ENCODE measurements at regions not wholly inside any gene's neighbourhood (a gene's known extent, or its start where the extent isn't known, plus 50 kb on each side); places are given as distances from the start of the nearest gene placed in this dataset.

DNA sequence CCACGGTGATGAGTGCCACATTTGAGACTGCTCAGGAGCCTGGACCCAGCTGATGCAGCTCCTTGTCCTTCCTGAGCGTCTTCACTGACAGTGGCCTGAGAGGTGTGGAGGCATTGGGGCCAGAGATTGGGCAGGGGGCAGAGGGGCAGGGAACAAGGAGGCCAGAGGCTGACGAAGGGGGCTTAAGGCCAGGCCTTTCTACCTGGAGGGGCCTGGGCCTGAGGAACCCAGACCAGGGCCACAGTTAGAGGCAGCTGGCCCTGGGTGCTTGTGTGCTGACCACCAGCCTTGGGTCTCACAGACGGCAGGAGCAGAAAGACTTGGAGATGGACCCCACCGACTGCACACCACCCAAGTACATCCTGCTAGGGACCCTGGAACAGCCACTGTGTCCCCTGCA is 168.2 kb upstream of the ZNF267 start:
- Histone ChIP-seq H4K20me1 (ENCODE audit: low read depth, low read length) (peaks cover 6% of the 10 kb centered on the region; the same call in 1 of the 2 replicates), H3F3A (ENCODE audit: insufficient read depth) (no peaks in the 10 kb centered on the region), H3K79me2 (ENCODE audit: insufficient read depth, low read length) (peaks cover 23% of the 10 kb centered on the region), H3K4me3 (ENCODE audit: insufficient read depth, low read length, poor library complexity, severe bottlenecking) (no peak overlapping the region), H3K27me3 (ENCODE audit: low read length) (no peaks in the 10 kb centered on the region), H3K9me2 (replicated peaks; ENCODE audit: insufficient read depth, low read length) (no peaks in the 10 kb centered on the region), H2AFZ (ENCODE audit: low read depth, low read length, severe bottlenecking) (no peak overlapping the region), H3K9ac (ENCODE audit: low read length) (no peak overlapping the region), H3K9me3 (ENCODE audit: insufficient read depth, low read length) (no peaks in the 10 kb centered on the region), H3K4me2 (ENCODE audit: low read depth, low read length, poor library complexity, severe bottlenecking) (no peak overlapping the region), H3K36me3 (ENCODE audit: low read length) (no peaks in the 10 kb centered on the region), H3K27ac (ENCODE audit: low read depth, low read length) (no peak overlapping the region)
- TF ChIP-seq CTCF (IDR thresholded peaks at IDR 0.05; ENCODE audit: insufficient read depth, low read length, poor library complexity, severe bottlenecking) (no peak), EZH2phosphoT487 (conservative IDR thresholded peaks at IDR 0.05; ENCODE audit: low read length) (no peak)

GRCh38 chr16:31706318-31706717 is 167.3 kb upstream of the ZNF267 start:
- TF ChIP-seq CTCF (IDR thresholded peaks at IDR 0.05; ENCODE audit: insufficient read depth, low read length, poor library complexity, severe bottlenecking) (no peak), EZH2phosphoT487 (conservative IDR thresholded peaks at IDR 0.05; ENCODE audit: low read length) (no peak)
- peaks cover 3% of the 10 kb centered on the region; the same call in 1 of the 2 replicates for H4K20me1 ChIP-seq (ENCODE audit: low read depth, low read length)
- H3K4me2 ChIP-seq (ENCODE audit: low read depth, low read length, poor library complexity, severe bottlenecking) = no peak overlapping the region
- H2AFZ ChIP-seq (ENCODE audit: low read depth, low read length, severe bottlenecking) = no peak overlapping the region
- H3K27me3 ChIP-seq (ENCODE audit: low read length) = no peaks in the 10 kb centered on the region
- H3K27ac ChIP-seq (ENCODE audit: low read depth, low read length) = no peak overlapping the region
- H3F3A ChIP-seq (ENCODE audit: insufficient read depth) = no peaks in the 10 kb centered on the region
- peaks cover 14% of the 10 kb centered on the region for H3K79me2 ChIP-seq (ENCODE audit: insufficient read depth, low read length)
- no peaks in the 10 kb centered on the region for H3K9me2 ChIP-seq (replicated peaks; ENCODE audit: insufficient read depth, low read length)
- H3K4me3 ChIP-seq (ENCODE audit: insufficient read depth, low read length, poor library complexity, severe bottlenecking) = no peak overlapping the region
- H3K9ac ChIP-seq (ENCODE audit: low read length) = no peak overlapping the region
- H3K36me3 ChIP-seq (ENCODE audit: low read length) = no peaks in the 10 kb centered on the region
- no peaks in the 10 kb centered on the region for H3K9me3 ChIP-seq (ENCODE audit: insufficient read depth, low read length)

DNA sequence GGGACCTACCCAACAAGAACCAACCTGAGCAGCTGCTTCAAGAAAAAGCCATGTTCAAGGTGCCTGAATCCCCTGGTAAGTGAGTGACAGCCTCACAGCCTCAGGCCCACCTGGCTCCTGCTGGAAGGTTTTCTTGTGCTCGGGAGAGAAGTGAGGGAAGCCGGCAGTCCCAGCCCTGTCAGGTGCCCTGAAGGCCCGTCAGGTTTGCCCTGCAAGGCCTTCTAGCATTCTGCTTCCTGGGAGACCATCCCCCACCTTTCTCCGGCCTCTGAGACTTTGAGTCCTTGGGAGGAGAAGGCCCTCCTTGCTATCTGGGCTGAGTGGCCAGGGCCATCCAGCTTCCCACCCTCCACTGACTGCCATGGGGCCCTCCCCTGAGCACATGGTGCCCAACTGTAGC is 166.7 kb upstream of the ZNF267 start:
- no peaks in the 10 kb centered on the region for H3F3A ChIP-seq (ENCODE audit: insufficient read depth)
- H4K20me1 ChIP-seq (ENCODE audit: low read depth, low read length) = no peaks in the 10 kb centered on the region
- TF ChIP-seq CTCF (IDR thresholded peaks at IDR 0.05; ENCODE audit: insufficient read depth, low read length, poor library complexity, severe bottlenecking) (no peak), EZH2phosphoT487 (conservative IDR thresholded peaks at IDR 0.05; ENCODE audit: low read length) (no peak)
- H3K27ac ChIP-seq (ENCODE audit: low read depth, low read length) = no peak overlapping the region
- no peak overlapping the region for H3K9ac ChIP-seq (ENCODE audit: low read length)
- H3K27me3 ChIP-seq (ENCODE audit: low read length) = no peaks in the 10 kb centered on the region
- no peaks in the 10 kb centered on the region for H3K9me2 ChIP-seq (replicated peaks; ENCODE audit: insufficient read depth, low read length)
- H3K36me3 ChIP-seq (ENCODE audit: low read length) = no peaks in the 10 kb centered on the region
- H3K9me3 ChIP-seq (ENCODE audit: insufficient read depth, low read length) = no peaks in the 10 kb centered on the region
- no peak overlapping the region for H2AFZ ChIP-seq (ENCODE audit: low read depth, low read length, severe bottlenecking)
- no peak overlapping the region for H3K4me3 ChIP-seq (ENCODE audit: insufficient read depth, low read length, poor library complexity, severe bottlenecking)
- H3K4me2 ChIP-seq (ENCODE audit: low read depth, low read length, poor library complexity, severe bottlenecking) = no peak overlapping the region
- H3K79me2 ChIP-seq (ENCODE audit: insufficient read depth, low read length) = peaks cover 8% of the 10 kb centered on the region

Data from SU-DHL-6 (cell line).